SK-N-MC (cell line): ENCODE measurements at regions not wholly inside any gene's neighbourhood (a gene's known extent, or its start where the extent isn't known, plus 50 kb on each side); places are given as distances from the start of the nearest gene placed in this dataset.

Experiments
- EZH2 ChIP-seq: fragments of 200-600 bp; sonication (generic); IDR thresholded peaks from one replicate; pipeline ENCODE4 v1.6.1; 2017; ENCODE audit warnings: antibody characterized with exemption
- FOXP2 ChIP-seq: optimal IDR thresholded peaks from 2 replicates; pipeline ENCODE3; 2011; ENCODE audit warnings: mild to moderate bottlenecking, moderate library complexity; ENCODE audit not compliant: insufficient read depth; ENCODE audit errors: extremely low read length, control extremely low read depth
- POLR2AphosphoS5 ChIP-seq: IDR thresholded peaks from 2 replicates; pipeline ENCODE4 v1.6.1; 2012; ENCODE audit warnings: mild to moderate bottlenecking, low read depth, low read length, borderline replicate concordance

DNA sequence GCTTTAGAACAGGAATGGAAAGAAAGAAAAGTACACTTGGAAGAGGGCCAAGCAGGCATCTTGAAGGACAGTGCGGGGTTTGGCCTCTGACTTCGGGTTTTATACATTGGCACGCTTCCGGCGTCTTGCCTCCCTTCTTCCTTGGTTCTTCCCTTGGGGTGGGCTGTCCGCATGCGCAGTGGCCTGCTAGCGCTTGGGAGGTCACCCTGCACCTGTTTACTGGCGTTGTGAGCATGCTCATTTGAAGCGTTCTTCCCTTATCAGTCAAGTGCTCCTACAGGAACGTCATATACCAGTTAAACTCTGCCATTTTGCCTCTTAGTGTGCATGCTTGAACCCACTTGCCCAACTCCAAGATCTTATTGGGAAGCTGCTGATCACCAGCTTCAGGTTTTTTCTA is 230.0 kb downstream of the TTLL2 start:
- TF ChIP-seq POLR2AphosphoS5 (no peak), EZH2 (no peak), FOXP2 (no peak)
